ENCODE measurements at regions not wholly inside any gene's neighbourhood (a gene's known extent, or its start where the extent isn't known, plus 50 kb on each side); places are given as distances from the start of the nearest gene placed in this dataset.

- TF ChIP-seq CTCF (IDR thresholded peaks at IDR 0.05) = no peak
- TF ChIP-seq POLR2A (IDR thresholded peaks at IDR 0.05) = no peak
Observed at GRCh38 chr13:107572156-107572555, 643.2 kb downstream of the LIG4 start.

Measured in breast epithelium (tissue), 3 donors.